Upper lobe of right lung (tissue), 1 donor: ENCODE measurements at regions not wholly inside any gene's neighbourhood (a gene's known extent, or its start where the extent isn't known, plus 50 kb on each side); places are given as distances from the start of the nearest gene placed in this dataset.

ENCODE experiments used
- ATAC-seq: fragments of 200-7000 bp; cut with Tn5 transposase; one replicate; pipeline ENCODE4 v1.9.1; 2020; ENCODE audit warnings: mild to moderate bottlenecking, moderate library complexity
- DNase-seq: peaks from one replicate; pipeline ENCODE4 v3.0.0-alpha.2; 2020
- H3K27ac ChIP-seq: fragments of 200-600 bp; one replicate; pipeline ENCODE4 v1.8.0; 2022
- H3K27me3 ChIP-seq: fragments of 200-600 bp; one replicate; pipeline ENCODE4 v1.8.0; 2022; ENCODE audit warnings: mild to moderate bottlenecking
- H3K36me3 ChIP-seq: fragments of 200-600 bp; one replicate; pipeline ENCODE4 v1.8.0; 2022
- H3K4me1 ChIP-seq: fragments of 200-600 bp; one replicate; pipeline ENCODE4 v1.8.0; 2022
- H3K4me3 ChIP-seq: fragments of 200-600 bp; one replicate; pipeline ENCODE4 v1.8.0; 2022; ENCODE audit warnings: mild to moderate bottlenecking
- H3K9me3 ChIP-seq: fragments of 200-600 bp; one replicate; pipeline ENCODE4 v1.8.0; 2022
- CTCF ChIP-seq: fragments of 200-600 bp; IDR thresholded peaks from one replicate; pipeline ENCODE4 v1.8.0; 2022; ENCODE audit warnings: antibody characterized with exemption
- intact Hi-C: fragments of 100-400 bp; cut with DNase I; formaldehyde crosslinking; loops from one replicate; pipeline ENCODE4 v1.11.0; 2022
- donor health status: DM: no; HTN: yes; CAD: no; lungs with severe emphysema.

- no peak for ATAC-seq
Measured at GRCh38 chr9:103707181-103707580, 386.9 kb upstream of the SMC2 start.

GRCh38 chr9:103709366-103709765 lies 384.7 kb upstream of the SMC2 start:
- peaks cover 6% of the 10 kb centered on the region for H3K9me3 ChIP-seq
- no peak overlapping the region for H3K4me3 ChIP-seq
- TF ChIP-seq CTCF, result no peak
- no peaks in the 10 kb centered on the region for H3K36me3 ChIP-seq
- H3K27me3 ChIP-seq, result no peaks in the 10 kb centered on the region
- no peaks in the 10 kb centered on the region for H3K4me1 ChIP-seq
- DNase-seq (no peak), ATAC-seq (no peak)
- intact Hi-C loops, result no loop called here
- no peak overlapping the region for H3K27ac ChIP-seq

More at GRCh38 chr9:103707181-103707580, 386.9 kb upstream of the SMC2 start:
- Histone ChIP-seq H3K27me3 (no peaks in the 10 kb centered on the region), H3K27ac (no peak overlapping the region), H3K36me3 (no peaks in the 10 kb centered on the region), H3K4me3 (no peak overlapping the region), H3K9me3 (peaks cover 1% of the 10 kb centered on the region), H3K4me1 (no peaks in the 10 kb centered on the region)
- no peak for TF ChIP-seq CTCF
- DNase-seq, result no peak
- intact Hi-C loops, result no loop called here

GRCh38 chr9:103713631-103714030 lies 380.5 kb upstream of the SMC2 start:
- no peak overlapping the region for H3K4me3 ChIP-seq
- no peak overlapping the region for H3K27ac ChIP-seq
- TF ChIP-seq CTCF, result no peak
- ATAC-seq (no peak), DNase-seq (no peak)
- no peaks in the 10 kb centered on the region for H3K4me1 ChIP-seq
- no peaks in the 10 kb centered on the region for H3K27me3 ChIP-seq
- intact Hi-C loops, result no loop called here
- H3K36me3 ChIP-seq, result no peaks in the 10 kb centered on the region
- peaks cover 6% of the 10 kb centered on the region for H3K9me3 ChIP-seq

- intact Hi-C loops, result no loop called here
- H3K4me3 ChIP-seq, result no peak overlapping the region
- no peak for TF ChIP-seq CTCF
- no peak overlapping the region for H3K27ac ChIP-seq
- H3K27me3 ChIP-seq, result no peaks in the 10 kb centered on the region
- H3K9me3 ChIP-seq, result peaks cover 6% of the 10 kb centered on the region
- H3K4me1 ChIP-seq, result no peaks in the 10 kb centered on the region
- H3K36me3 ChIP-seq, result no peaks in the 10 kb centered on the region
- ATAC-seq (no peak), DNase-seq (no peak)
Measured at GRCh38 chr9:103714992-103715391, 379.1 kb upstream of the SMC2 start.

GRCh38 chr9:103721056-103721455 lies 373.1 kb upstream of the SMC2 start:
- no peaks in the 10 kb centered on the region for H3K4me1 ChIP-seq
- intact Hi-C loops, result no loop called here
- DNase-seq (no peak), ATAC-seq (no peak)
- TF ChIP-seq CTCF, result no peak
- H3K4me3 ChIP-seq, result no peak overlapping the region
- no peaks in the 10 kb centered on the region for H3K36me3 ChIP-seq
- H3K27ac ChIP-seq, result no peak overlapping the region
- H3K27me3 ChIP-seq, result no peaks in the 10 kb centered on the region
- H3K9me3 ChIP-seq, result no peaks in the 10 kb centered on the region

GRCh38 chr9:103730866-103731265 lies 363.2 kb upstream of the SMC2 start:
- H3K9me3 ChIP-seq, result no peaks in the 10 kb centered on the region
- TF ChIP-seq CTCF, result no peak
- intact Hi-C loops, result no loop called here
- no peak overlapping the region for H3K4me3 ChIP-seq
- no peaks in the 10 kb centered on the region for H3K27me3 ChIP-seq
- H3K4me1 ChIP-seq, result no peaks in the 10 kb centered on the region
- H3K27ac ChIP-seq, result no peak overlapping the region
- no peak for ATAC-seq
- no peaks in the 10 kb centered on the region for H3K36me3 ChIP-seq
- DNase-seq, result no peak
